Chondrocyte (in vitro differentiated cells): ENCODE measurements at regions not wholly inside any gene's neighbourhood (a gene's known extent, or its start where the extent isn't known, plus 50 kb on each side); places are given as distances from the start of the nearest gene placed in this dataset.

Experiments
- DNase-seq: peaks from one replicate; pipeline ENCODE4 v3.0.0; 2021; ENCODE audit warnings: mixed read lengths, low spot score
- H3K27ac Mint-ChIP-seq: one replicate; pipeline ENCODE4 v1.8.0; 2021; ENCODE audit warnings: mild to moderate bottlenecking, moderate library complexity, mixed read lengths; ENCODE audit not compliant: unreplicated experiment
- H3K27me3 Mint-ChIP-seq: 2 replicates; pipeline ENCODE4 v1.8.0; 2021; ENCODE audit warnings: low read depth, mixed read lengths
- H3K36me3 Mint-ChIP-seq: 2 replicates; pipeline ENCODE4 v1.8.0; 2021; ENCODE audit warnings: low read depth, mixed read lengths
- H3K4me1 Mint-ChIP-seq: 2 replicates; pipeline ENCODE4 v1.8.0; 2021; ENCODE audit warnings: low read depth, mild to moderate bottlenecking, mixed read lengths
- H3K4me3 Mint-ChIP-seq: one replicate; pipeline ENCODE4 v1.8.0; 2021; ENCODE audit warnings: mild to moderate bottlenecking, moderate library complexity, mixed read lengths; ENCODE audit not compliant: unreplicated experiment
- H3K9me3 Mint-ChIP-seq: 2 replicates; pipeline ENCODE4 v1.8.0; 2021; ENCODE audit warnings: low read depth, mixed read lengths
- CTCF ChIP-seq: fragments of 200-600 bp; sonication (generic); IDR thresholded peaks from 2 replicates; pipeline ENCODE4 v1.5.0; 2021; ENCODE audit warnings: antibody characterized with exemption, mild to moderate bottlenecking, moderate library complexity

GRCh38 chr3:176969066-176969465 lies 228.2 kb downstream of the TBL1XR1 start:
- Mint-ChIP-seq H3K4me3 (no peak overlapping the region), H3K36me3 (peaks cover 3% of the 10 kb centered on the region), H3K4me1 (no peaks in the 10 kb centered on the region), H3K27me3 (no peaks in the 10 kb centered on the region), H3K9me3 (no peaks in the 10 kb centered on the region), H3K27ac (no peak overlapping the region)
- TF ChIP-seq CTCF = no peak
- DNase-seq = no peak

GRCh38 chr3:176968631-176969030 lies 228.7 kb downstream of the TBL1XR1 start:
- no peak overlapping the region for H3K4me3 Mint-ChIP-seq
- peaks cover 3% of the 10 kb centered on the region for H3K36me3 Mint-ChIP-seq
- no peaks in the 10 kb centered on the region for H3K9me3 Mint-ChIP-seq
- H3K4me1 Mint-ChIP-seq = no peaks in the 10 kb centered on the region
- H3K27ac Mint-ChIP-seq = no peak overlapping the region
- no peak for TF ChIP-seq CTCF
- H3K27me3 Mint-ChIP-seq = no peaks in the 10 kb centered on the region
- no peak for DNase-seq

- Mint-ChIP-seq H3K4me1 (peaks cover 2% of the 10 kb centered on the region), H3K27ac (no peak overlapping the region), H3K9me3 (peaks cover 2% of the 10 kb centered on the region), H3K27me3 (no peaks in the 10 kb centered on the region), H3K36me3 (peaks cover 4% of the 10 kb centered on the region), H3K4me3 (no peak overlapping the region)
- no peak for TF ChIP-seq CTCF
- DNase-seq = no peak
Measured at GRCh38 chr3:176967522-176967921, 229.8 kb downstream of the TBL1XR1 start.

- no peak for TF ChIP-seq CTCF
- no peak overlapping the region for H3K27ac Mint-ChIP-seq
- no peak for DNase-seq
- H3K4me1 Mint-ChIP-seq = peaks cover 11% of the 10 kb centered on the region
- peaks cover 5% of the 10 kb centered on the region for H3K36me3 Mint-ChIP-seq
- H3K9me3 Mint-ChIP-seq = peaks cover 6% of the 10 kb centered on the region
- H3K27me3 Mint-ChIP-seq = no peaks in the 10 kb centered on the region
- no peak overlapping the region for H3K4me3 Mint-ChIP-seq
Measured at GRCh38 chr3:176964661-176965060, 232.6 kb downstream of the TBL1XR1 start.

- DNase-seq = no peak
Measured at GRCh38 chr3:176961916-176962315, 235.4 kb downstream of the TBL1XR1 start.

More at GRCh38 chr3:176961916-176962315, 235.4 kb downstream of the TBL1XR1 start:
- peaks cover 11% of the 10 kb centered on the region for H3K4me1 Mint-ChIP-seq
- H3K9me3 Mint-ChIP-seq = peaks cover 6% of the 10 kb centered on the region
- no peaks in the 10 kb centered on the region for H3K27me3 Mint-ChIP-seq
- H3K27ac Mint-ChIP-seq = no peak overlapping the region
- no peak for TF ChIP-seq CTCF
- H3K36me3 Mint-ChIP-seq = peaks cover 5% of the 10 kb centered on the region
- no peak overlapping the region for H3K4me3 Mint-ChIP-seq
